ENCODE measurements at regions not wholly inside any gene's neighbourhood (a gene's known extent, or its start where the extent isn't known, plus 50 kb on each side); places are given as distances from the start of the nearest gene placed in this dataset.

DNA sequence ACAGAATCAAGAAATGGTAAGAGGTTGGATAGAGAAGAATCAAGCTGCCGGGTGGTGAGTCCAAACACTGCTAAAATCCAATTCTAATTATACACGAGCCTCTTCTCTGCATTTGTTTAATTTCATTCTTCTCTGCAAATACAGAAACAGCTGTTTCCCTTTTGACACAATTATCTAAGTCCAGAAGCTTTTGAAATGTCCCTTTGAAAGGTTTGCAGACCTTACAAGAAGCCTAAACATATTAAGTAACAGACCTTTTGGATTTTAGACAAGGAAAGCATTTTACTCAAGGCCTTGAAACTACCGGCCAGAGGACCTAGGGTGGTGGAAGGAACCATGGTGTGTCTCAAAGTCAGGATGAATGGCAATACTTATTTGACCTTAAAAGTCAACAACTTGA lies 403.8 kb upstream of the ADAMTS9 start:
- no peaks in the 10 kb centered on the region for H3K79me2 ChIP-seq (ENCODE audit: insufficient read depth, low read length)
- H3K9me2 ChIP-seq (ENCODE audit: insufficient read depth): no peaks in the 10 kb centered on the region
- H3K4me3 ChIP-seq (replicated peaks in 1 of 2; ENCODE audit: low read depth in 1 of 2, low read length in 2 of 2): no peak overlapping the region
- intact Hi-C loops (cut with micrococcal nuclease): no loop called here
- ChIA-PET CTCF (interaction anchor here (1.2 kb wide), 1 partner anchor 15 kb away, joined by 3 read pairs; no protein-coding TSS in a partner anchor), POLR2A (no interaction called here), RAD21 (ENCODE audit: low non-redundant PET in 1 of 2, low total read pairs in 2 of 2, uncharacterized antibody in 2 of 2, unreplicated experiment in 2 of 2) (no interaction called here)
- DNase-seq (ENCODE audit: low read depth, low spot score): no peak
- H2AFZ ChIP-seq (ENCODE audit: low read depth, low read length, poor library complexity, severe bottlenecking): no peak overlapping the region
- H3K4me1 ChIP-seq (ENCODE audit: control insufficient read depth in 1 of 2, insufficient read depth in 2 of 2, low read length in 2 of 2): no peaks in the 10 kb centered on the region
- H3K9ac ChIP-seq (ENCODE audit: low read length): no peak overlapping the region
- H3K9me3 ChIP-seq (ENCODE audit: control insufficient read depth in 1 of 2, insufficient read depth in 1 of 2, low read depth in 1 of 2, low read length in 2 of 2): no peaks in the 10 kb centered on the region
- H3K36me3 ChIP-seq (ENCODE audit: control insufficient read depth in 1 of 2, insufficient read depth in 2 of 2, low read length in 2 of 2): no peaks in the 10 kb centered on the region
- H3K4me2 ChIP-seq (ENCODE audit: low read length): no peak overlapping the region
- H4K20me1 ChIP-seq (ENCODE audit: insufficient read depth): no peaks in the 10 kb centered on the region
- no peak overlapping the region for H3K27ac ChIP-seq (ENCODE audit: low read depth, low read length)
- TF ChIP-seq ELF1 (IDR thresholded peaks at IDR 0.05; ENCODE audit: borderline replicate concordance, low read depth) (no peak), ZNF274 (IDR thresholded peaks at IDR 0.05; ENCODE audit: low read depth, low read length) (no peak), CEBPB (IDR thresholded peaks at IDR 0.05; ENCODE audit: low read depth) (no peak), RAD21 (IDR thresholded peaks at IDR 0.05; ENCODE audit: low read depth) (no peak), FOSL1 (IDR thresholded peaks at IDR 0.05; ENCODE audit: low read depth) (no peak), POLR2AphosphoS5 (IDR thresholded peaks at IDR 0.05; ENCODE audit: low read depth, low read length) (no peak), EZH2 (IDR thresholded peaks at IDR 0.05) (no peak), CBX3 (IDR thresholded peaks at IDR 0.05; ENCODE audit: low read depth) (no peak), TCF7L2 (IDR thresholded peaks at IDR 0.05; ENCODE audit: borderline replicate concordance, extremely low read depth, insufficient read depth, insufficient read length) (no peak), EGR1 (IDR thresholded peaks at IDR 0.05; ENCODE audit: low read depth) (no peak), SIN3A (IDR thresholded peaks at IDR 0.05; ENCODE audit: low read depth) (no peak), EZH2phosphoT487 (IDR thresholded peaks at IDR 0.05; ENCODE audit: borderline replicate concordance) (no peak)
- TF ChIP-seq, protein P1, sequence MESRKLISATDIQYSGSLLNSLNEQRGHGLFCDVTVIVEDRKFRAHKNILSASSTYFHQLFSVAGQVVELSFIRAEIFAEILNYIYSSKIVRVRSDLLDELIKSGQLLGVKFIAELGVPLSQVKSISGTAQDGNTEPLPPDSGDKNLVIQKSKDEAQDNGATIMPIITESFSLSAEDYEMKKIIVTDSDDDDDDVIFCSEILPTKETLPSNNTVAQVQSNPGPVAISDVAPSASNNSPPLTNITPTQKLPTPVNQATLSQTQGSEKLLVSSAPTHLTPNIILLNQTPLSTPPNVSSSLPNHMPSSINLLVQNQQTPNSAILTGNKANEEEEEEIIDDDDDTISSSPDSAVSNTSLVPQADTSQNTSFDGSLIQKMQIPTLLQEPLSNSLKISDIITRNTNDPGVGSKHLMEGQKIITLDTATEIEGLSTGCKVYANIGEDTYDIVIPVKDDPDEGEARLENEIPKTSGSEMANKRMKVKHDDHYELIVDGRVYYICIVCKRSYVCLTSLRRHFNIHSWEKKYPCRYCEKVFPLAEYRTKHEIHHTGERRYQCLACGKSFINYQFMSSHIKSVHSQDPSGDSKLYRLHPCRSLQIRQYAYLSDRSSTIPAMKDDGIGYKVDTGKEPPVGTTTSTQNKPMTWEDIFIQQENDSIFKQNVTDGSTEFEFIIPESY (IDR thresholded peaks at IDR 0.05; ENCODE audit: extremely low read depth, insufficient replicate concordance, low read length): no peak
- TF ChIP-seq, protein P2, sequence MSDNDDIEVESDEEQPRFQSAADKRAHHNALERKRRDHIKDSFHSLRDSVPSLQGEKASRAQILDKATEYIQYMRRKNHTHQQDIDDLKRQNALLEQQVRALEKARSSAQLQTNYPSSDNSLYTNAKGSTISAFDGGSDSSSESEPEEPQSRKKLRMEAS (IDR thresholded peaks at IDR 0.05): no peak
- TF ChIP-seq, protein P3, sequence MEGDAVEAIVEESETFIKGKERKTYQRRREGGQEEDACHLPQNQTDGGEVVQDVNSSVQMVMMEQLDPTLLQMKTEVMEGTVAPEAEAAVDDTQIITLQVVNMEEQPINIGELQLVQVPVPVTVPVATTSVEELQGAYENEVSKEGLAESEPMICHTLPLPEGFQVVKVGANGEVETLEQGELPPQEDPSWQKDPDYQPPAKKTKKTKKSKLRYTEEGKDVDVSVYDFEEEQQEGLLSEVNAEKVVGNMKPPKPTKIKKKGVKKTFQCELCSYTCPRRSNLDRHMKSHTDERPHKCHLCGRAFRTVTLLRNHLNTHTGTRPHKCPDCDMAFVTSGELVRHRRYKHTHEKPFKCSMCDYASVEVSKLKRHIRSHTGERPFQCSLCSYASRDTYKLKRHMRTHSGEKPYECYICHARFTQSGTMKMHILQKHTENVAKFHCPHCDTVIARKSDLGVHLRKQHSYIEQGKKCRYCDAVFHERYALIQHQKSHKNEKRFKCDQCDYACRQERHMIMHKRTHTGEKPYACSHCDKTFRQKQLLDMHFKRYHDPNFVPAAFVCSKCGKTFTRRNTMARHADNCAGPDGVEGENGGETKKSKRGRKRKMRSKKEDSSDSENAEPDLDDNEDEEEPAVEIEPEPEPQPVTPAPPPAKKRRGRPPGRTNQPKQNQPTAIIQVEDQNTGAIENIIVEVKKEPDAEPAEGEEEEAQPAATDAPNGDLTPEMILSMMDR (IDR thresholded peaks at IDR 0.05 in 2 of 3, conservative IDR thresholded peaks at IDR 0.05 in 1 of 3; ENCODE audit: borderline replicate concordance in 1 of 3, insufficient read depth in 1 of 3, low read depth in 2 of 3, low read length in 2 of 3): no peak
- TF ChIP-seq, protein P4, sequence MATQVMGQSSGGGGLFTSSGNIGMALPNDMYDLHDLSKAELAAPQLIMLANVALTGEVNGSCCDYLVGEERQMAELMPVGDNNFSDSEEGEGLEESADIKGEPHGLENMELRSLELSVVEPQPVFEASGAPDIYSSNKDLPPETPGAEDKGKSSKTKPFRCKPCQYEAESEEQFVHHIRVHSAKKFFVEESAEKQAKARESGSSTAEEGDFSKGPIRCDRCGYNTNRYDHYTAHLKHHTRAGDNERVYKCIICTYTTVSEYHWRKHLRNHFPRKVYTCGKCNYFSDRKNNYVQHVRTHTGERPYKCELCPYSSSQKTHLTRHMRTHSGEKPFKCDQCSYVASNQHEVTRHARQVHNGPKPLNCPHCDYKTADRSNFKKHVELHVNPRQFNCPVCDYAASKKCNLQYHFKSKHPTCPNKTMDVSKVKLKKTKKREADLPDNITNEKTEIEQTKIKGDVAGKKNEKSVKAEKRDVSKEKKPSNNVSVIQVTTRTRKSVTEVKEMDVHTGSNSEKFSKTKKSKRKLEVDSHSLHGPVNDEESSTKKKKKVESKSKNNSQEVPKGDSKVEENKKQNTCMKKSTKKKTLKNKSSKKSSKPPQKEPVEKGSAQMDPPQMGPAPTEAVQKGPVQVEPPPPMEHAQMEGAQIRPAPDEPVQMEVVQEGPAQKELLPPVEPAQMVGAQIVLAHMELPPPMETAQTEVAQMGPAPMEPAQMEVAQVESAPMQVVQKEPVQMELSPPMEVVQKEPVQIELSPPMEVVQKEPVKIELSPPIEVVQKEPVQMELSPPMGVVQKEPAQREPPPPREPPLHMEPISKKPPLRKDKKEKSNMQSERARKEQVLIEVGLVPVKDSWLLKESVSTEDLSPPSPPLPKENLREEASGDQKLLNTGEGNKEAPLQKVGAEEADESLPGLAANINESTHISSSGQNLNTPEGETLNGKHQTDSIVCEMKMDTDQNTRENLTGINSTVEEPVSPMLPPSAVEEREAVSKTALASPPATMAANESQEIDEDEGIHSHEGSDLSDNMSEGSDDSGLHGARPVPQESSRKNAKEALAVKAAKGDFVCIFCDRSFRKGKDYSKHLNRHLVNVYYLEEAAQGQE (IDR thresholded peaks at IDR 0.05; ENCODE audit: low read depth): no peak
- BruUV-seq (replicated peaks): no TSS peak
- ATAC-seq: no peak
- no peaks in the 10 kb centered on the region; the same call in 1 of the 2 replicates for H3K27me3 ChIP-seq (ENCODE audit: insufficient read depth, low read length)
